ENCODE measurements at regions not wholly inside any gene's neighbourhood (a gene's known extent, or its start where the extent isn't known, plus 50 kb on each side); places are given as distances from the start of the nearest gene placed in this dataset.
"Not testable (repeated sequence)": the region's sequence is repeated elsewhere in the genome, so short reads cannot be mapped to it uniquely, and the experiment has no call there.

DNA sequence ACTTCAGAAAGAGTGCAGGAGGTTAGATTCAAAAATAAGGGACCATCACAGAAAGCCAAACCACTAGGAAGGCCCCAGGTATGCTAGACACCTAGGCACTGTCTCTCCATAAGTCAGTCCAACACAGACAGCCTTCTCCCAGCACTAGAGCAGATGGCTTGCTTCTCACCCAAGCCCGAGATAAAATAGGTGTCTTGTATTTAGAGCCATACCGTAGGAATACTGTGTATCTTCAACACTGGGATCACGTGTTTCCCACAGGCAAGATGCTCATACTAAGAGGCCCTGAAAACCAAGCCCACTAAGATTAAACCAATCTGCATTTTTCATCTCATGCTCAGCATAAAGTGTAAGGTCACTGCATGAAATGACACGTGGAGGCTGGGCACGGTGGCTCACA lies 223.3 kb upstream of the KAZN start:
- no peaks in the 10 kb centered on the region for H3K36me3 Mint-ChIP-seq (ENCODE audit: low read depth)
- CTCF ChIA-PET, result no interaction called here
- intact Hi-C loops (cut with micrococcal nuclease), result no loop called here
- no peaks in the 10 kb centered on the region for H3K4me1 Mint-ChIP-seq (ENCODE audit: low read depth)
- no peaks in the 10 kb centered on the region for H3K27me3 Mint-ChIP-seq (ENCODE audit: low read depth)
- H3K4me3 Mint-ChIP-seq, result no peak overlapping the region
- H3K9me3 Mint-ChIP-seq, result peaks cover 3% of the 10 kb centered on the region
- DNase-seq, result no peak
- H3K27ac Mint-ChIP-seq, result no peak overlapping the region

DNA sequence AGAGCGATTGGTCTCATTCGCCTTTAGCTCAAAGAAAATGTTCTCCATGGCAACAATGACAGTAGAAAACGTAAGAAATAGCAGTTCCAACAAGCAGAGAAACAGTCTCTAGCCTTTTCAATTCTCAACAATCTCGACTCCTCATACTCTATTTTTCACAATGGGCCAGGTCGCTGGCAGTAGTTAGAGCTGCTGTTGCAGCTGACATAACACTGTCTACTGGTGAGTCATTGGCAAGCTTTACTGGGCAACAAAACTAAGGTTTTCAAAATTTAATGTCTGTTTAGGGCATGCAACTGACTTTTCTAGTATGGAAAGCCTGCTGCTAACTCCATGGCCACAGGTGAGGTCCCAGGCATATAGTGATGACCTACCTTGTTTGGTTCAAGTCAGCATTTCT lies 221.1 kb upstream of the KAZN start:
- peaks cover 1% of the 10 kb centered on the region for H3K36me3 Mint-ChIP-seq (ENCODE audit: low read depth)
- H3K27ac Mint-ChIP-seq, result no peak overlapping the region
- H3K4me1 Mint-ChIP-seq (ENCODE audit: low read depth), result no peaks in the 10 kb centered on the region
- no peak for DNase-seq
- intact Hi-C loops (cut with micrococcal nuclease), result no loop called here
- CTCF ChIA-PET, result no interaction called here
- H3K4me3 Mint-ChIP-seq, result no peak overlapping the region
- H3K9me3 Mint-ChIP-seq, result peaks cover 20% of the 10 kb centered on the region
- no peaks in the 10 kb centered on the region for H3K27me3 Mint-ChIP-seq (ENCODE audit: low read depth)

DNA sequence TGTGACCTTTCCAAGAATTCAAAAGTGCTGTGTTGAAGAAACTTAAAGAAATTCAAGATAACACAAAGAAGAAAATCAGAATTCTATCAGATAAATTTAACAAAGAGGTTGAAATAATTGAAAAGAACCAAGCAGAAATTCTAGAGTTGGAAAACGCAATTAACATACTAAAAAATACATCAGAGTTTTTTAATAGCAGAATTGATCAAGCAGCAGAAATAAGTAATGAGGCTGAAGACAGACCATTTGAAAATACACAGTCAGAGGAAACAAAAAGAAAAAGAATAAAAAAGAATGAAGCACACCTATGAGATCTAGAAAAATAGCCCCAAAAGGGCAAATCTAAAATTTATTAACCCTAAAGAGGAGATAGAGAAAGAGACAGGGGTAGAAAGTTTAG lies 218.1 kb upstream of the KAZN start:
- H3K27ac Mint-ChIP-seq, result no peak overlapping the region
- peaks cover 22% of the 10 kb centered on the region for H3K9me3 Mint-ChIP-seq
- no peak for DNase-seq
- H3K36me3 Mint-ChIP-seq (ENCODE audit: low read depth), result peaks cover 1% of the 10 kb centered on the region
- H3K4me1 Mint-ChIP-seq (ENCODE audit: low read depth), result no peaks in the 10 kb centered on the region
- intact Hi-C loops (cut with micrococcal nuclease), result no loop called here
- H3K4me3 Mint-ChIP-seq, result no peak overlapping the region
- H3K27me3 Mint-ChIP-seq (ENCODE audit: low read depth), result no peaks in the 10 kb centered on the region
- CTCF ChIA-PET, result no interaction called here

DNA sequence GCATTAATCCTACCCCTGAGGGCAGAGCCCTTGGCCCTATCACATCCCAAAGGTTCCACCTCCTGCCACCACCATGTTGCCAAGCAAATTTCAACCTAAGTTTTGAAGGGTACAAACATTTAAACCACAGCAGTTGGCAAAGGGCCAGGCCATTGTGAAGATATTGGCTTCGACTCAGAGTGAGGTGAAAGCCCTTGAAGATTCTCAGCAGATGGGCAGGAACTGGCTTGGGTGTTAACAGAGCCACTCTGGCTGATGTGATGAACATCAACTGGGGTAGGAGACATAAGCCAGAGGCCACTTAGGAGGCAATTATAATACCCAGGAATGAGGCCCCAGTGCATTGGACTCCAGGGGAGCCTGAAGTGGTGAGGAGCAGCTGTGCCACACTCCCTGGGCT lies 207.7 kb upstream of the KAZN start:
- intact Hi-C loops (cut with micrococcal nuclease), result no loop called here
- Mint-ChIP-seq H3K9me3 (peaks cover 6% of the 10 kb centered on the region), H3K27ac (no peak overlapping the region), H3K36me3 (ENCODE audit: low read depth) (peaks cover 2% of the 10 kb centered on the region), H3K27me3 (ENCODE audit: low read depth) (peaks cover 14% of the 10 kb centered on the region), H3K4me3 (no peak overlapping the region), H3K4me1 (ENCODE audit: low read depth) (no peaks in the 10 kb centered on the region)
- no peak for DNase-seq
- CTCF ChIA-PET, result no interaction called here

DNA sequence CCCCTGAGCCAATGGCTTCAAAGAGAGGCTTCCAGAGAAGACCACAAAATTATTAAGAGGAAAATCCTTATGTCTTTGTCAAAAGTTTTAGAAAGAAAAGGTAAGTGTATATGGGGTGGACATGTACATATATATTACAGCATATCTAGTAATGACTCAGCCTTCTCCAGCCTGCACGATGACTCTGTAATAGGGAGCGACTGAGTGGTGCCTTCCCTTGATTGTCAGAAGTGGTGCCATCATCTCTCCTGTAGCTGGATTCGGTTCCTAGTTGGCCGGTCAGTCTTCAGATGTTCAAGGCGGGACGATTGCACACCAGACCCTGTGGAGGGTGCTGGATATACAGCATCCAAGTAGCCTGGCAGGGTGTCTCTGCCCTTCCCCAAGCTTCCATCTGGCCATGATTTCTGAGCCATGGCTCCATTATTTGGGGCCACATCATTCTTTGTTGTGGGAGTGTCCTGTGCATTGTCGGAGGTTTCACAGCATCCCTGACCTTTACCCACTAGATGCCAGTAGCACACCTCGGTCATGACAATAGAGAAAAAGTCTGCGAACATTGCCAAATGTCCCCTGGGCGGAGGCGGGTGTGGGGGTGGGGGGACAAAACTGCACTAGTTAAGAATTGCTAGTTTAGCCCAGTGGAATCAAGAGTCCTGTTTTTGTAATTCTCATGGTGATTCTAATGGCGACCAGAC lies 206.2 kb upstream of the KAZN start:
- H3K36me3 Mint-ChIP-seq (ENCODE audit: low read depth), result peaks cover 2% of the 10 kb centered on the region
- no peaks in the 10 kb centered on the region for H3K4me1 Mint-ChIP-seq (ENCODE audit: low read depth)
- peaks cover 14% of the 10 kb centered on the region for H3K27me3 Mint-ChIP-seq (ENCODE audit: low read depth)
- no peak for DNase-seq
- H3K4me3 Mint-ChIP-seq, result no peak overlapping the region
- intact Hi-C loops (cut with micrococcal nuclease), result no loop called here
- H3K27ac Mint-ChIP-seq, result no peak overlapping the region
- peaks cover 3% of the 10 kb centered on the region for H3K9me3 Mint-ChIP-seq
- CTCF ChIA-PET, result no interaction called here

DNA sequence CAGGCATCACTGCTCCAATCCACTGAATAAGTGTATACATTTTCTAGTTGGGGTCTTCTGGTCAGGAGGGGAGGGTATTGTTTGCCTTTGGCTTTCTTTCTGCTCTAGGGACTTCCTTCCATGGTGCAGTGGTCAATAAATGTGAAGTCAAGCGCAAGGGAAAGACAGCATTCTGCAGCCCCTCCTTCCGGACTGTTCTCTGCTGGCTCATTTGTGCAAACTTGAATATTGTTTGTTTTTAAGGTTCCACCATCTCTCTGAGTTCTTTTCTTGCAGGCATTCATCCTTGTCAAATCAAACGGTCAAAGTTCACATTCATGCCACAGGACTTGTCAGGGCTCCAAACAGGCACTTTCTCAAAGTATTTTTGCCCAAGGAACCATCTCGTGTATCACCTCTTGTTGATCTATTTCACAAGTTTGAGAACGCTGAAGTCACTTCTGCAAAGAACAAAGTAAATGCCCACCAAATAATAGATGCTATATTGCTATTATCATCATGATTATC lies 205.6 kb upstream of the KAZN start:
- no peak for DNase-seq
- H3K4me3 Mint-ChIP-seq, result no peak overlapping the region

DNA sequence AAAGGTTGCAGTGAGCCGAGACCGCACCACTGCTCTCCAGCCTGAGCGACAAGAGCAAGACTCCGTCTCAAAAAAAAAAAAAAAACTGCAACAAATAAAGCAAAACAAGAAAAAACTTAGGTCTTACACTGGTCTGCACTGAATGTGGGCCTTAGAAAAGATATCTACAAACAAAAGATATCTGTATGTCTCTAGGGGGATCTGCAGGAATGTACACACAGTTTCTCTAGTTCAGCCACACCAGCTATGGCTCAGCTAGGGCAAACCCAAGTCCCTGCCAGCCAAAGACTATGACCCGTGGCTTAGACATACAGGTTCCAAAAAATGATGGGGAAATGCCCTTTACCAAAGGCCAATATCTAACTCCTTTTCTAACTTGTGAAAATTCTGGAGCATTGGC lies 202.4 kb upstream of the KAZN start:
- Mint-ChIP-seq H3K27me3 (ENCODE audit: low read depth) (peaks cover 13% of the 10 kb centered on the region), H3K27ac (no peak overlapping the region), H3K36me3 (ENCODE audit: low read depth) (no peaks in the 10 kb centered on the region), H3K9me3 (no peaks in the 10 kb centered on the region), H3K4me1 (ENCODE audit: low read depth) (no peaks in the 10 kb centered on the region), H3K4me3 (no peak overlapping the region)
- CTCF ChIA-PET, result no interaction called here
- intact Hi-C loops (cut with micrococcal nuclease), result no loop called here
- no peak for DNase-seq

More for the DNA sequence above, 205.6 kb upstream of the KAZN start:
- no peaks in the 10 kb centered on the region for H3K4me1 Mint-ChIP-seq (ENCODE audit: low read depth)
- CTCF ChIA-PET, result no interaction called here
- peaks cover 2% of the 10 kb centered on the region for H3K36me3 Mint-ChIP-seq (ENCODE audit: low read depth)
- peaks cover 14% of the 10 kb centered on the region for H3K27me3 Mint-ChIP-seq (ENCODE audit: low read depth)
- no peak overlapping the region for H3K27ac Mint-ChIP-seq
- intact Hi-C loops (cut with micrococcal nuclease), result no loop called here
- H3K9me3 Mint-ChIP-seq, result peaks cover 3% of the 10 kb centered on the region

DNA sequence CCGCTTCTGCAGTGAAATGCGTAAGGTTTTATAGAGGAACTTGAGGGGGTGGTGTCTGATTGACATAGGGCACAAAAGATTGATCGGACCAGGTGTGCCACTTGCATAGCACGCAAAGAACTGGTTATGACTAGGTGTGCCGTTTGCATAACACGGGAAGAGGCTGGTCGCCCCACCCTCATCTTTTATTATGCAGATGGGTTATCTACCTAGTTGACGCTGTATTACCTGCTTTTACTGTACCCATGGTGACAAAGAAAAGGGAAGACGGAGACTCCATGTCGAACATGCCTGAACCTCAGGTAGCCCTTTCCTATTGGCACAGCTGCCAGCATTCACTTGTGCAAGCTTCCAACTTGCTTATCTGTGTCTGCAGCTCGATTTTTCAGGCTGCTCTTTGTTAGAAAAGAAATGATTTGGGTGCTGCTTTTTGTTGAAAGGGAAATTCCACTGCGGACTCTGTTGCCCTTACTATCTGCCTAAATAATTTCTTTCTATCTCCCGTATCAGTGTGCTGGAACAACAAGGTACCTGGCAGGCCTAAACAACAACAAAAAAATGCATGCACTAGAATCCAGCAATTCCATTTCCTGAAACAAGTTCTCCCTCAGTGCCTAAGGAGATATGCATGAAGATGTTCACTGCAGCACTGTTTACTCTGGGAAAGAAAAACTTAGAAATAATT lies 194.4 kb upstream of the KAZN start:
- no peaks in the 10 kb centered on the region for H3K4me1 Mint-ChIP-seq (ENCODE audit: low read depth)
- no peaks in the 10 kb centered on the region for H3K36me3 Mint-ChIP-seq (ENCODE audit: low read depth)
- CTCF ChIA-PET, result no interaction called here
- peaks cover 9% of the 10 kb centered on the region for H3K27me3 Mint-ChIP-seq (ENCODE audit: low read depth)
- no peak overlapping the region for H3K4me3 Mint-ChIP-seq
- no peak overlapping the region for H3K27ac Mint-ChIP-seq
- intact Hi-C loops (cut with micrococcal nuclease), result no loop called here
- DNase-seq, result no peak
- H3K9me3 Mint-ChIP-seq, result no peaks in the 10 kb centered on the region

DNA sequence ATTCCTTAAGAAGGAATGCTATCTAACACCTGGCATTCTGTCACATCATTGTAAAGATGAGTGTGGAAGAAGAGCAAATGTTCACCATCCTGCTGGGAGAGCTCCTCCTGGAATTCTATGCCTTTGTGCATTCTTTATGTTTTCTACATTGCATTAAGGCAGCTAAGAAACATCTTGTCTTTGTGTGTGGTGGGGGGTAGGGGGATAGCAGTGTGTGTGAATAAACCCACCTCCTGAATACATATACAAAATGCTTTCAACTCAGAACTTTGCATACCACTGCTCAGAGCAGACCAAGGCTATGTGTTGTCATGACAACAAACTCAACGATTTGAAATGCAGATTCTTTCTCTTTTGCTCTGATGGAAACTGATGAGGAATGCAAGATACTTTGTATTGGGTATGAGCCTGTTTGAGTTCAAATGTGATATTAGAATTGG lies 193.6 kb upstream of the KAZN start:
- no peaks in the 10 kb centered on the region for H3K4me1 Mint-ChIP-seq (ENCODE audit: low read depth)
- H3K36me3 Mint-ChIP-seq (ENCODE audit: low read depth), result no peaks in the 10 kb centered on the region
- CTCF ChIA-PET, result no interaction called here
- H3K27me3 Mint-ChIP-seq (ENCODE audit: low read depth), result peaks cover 8% of the 10 kb centered on the region
- H3K27ac Mint-ChIP-seq, result no peak overlapping the region
- intact Hi-C loops (cut with micrococcal nuclease), result no loop called here
- H3K4me3 Mint-ChIP-seq, result no peak overlapping the region
- no peaks in the 10 kb centered on the region for H3K9me3 Mint-ChIP-seq
- no peak for DNase-seq

DNA sequence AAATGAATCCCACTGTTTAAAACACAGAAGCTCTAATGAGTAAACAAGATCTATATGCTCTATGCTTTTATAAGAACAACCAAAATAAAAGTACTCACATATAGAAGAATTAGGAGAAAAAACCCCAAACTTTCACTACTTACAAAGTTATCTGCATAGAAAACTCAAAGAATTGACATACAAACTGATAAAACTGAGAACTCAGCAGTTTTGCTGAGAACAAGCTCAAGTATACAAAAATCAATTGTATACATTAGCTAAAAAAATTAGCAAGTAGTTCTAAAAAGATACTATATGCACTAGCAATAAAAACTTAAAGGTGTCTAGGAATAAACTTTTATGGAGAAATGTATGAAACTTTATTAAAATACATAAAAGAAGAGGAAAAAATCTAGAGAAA lies 186.2 kb upstream of the KAZN start:
- no peaks in the 10 kb centered on the region for H3K9me3 Mint-ChIP-seq
- peaks cover 2% of the 10 kb centered on the region for H3K27me3 Mint-ChIP-seq (ENCODE audit: low read depth)
- H3K27ac Mint-ChIP-seq, result no peak overlapping the region
- no peak for DNase-seq
- H3K36me3 Mint-ChIP-seq (ENCODE audit: low read depth), result no peaks in the 10 kb centered on the region
- no peaks in the 10 kb centered on the region for H3K4me1 Mint-ChIP-seq (ENCODE audit: low read depth)
- intact Hi-C loops (cut with micrococcal nuclease), result no loop called here
- no peak overlapping the region for H3K4me3 Mint-ChIP-seq
- CTCF ChIA-PET, result no interaction called here

DNA sequence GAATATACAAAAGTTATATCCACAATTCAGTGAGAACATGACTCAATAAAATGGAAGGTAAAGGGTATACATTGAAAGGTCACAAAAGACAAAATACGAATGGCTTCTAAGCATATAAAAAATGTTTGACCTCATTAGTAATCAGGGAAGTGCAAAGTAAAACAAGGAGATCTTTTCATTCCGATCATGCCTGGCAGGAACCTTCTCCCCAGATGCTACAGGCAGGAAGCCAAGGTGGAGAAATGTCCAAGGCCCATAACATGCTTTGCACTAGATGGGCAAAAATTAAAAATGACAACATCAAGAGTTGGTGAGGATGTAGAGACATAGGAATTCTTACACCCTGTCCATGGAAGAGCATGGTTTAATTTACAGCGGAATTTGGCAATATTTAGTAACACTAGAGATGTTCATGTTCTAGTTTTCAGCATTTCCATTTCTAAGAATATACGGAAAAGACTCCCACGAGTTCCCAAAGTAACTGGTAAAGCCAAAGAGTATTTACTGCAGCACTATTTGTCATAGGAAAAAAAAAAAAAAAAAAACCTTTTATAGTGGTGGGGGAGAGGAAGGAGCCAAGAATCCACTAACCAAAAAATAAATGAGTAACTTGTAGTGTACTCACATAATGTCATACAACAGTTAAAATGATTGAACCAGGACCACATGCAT lies 184.5 kb upstream of the KAZN start:
- H3K9me3 Mint-ChIP-seq, result no peaks in the 10 kb centered on the region
- no peak overlapping the region for H3K4me3 Mint-ChIP-seq
- H3K36me3 Mint-ChIP-seq (ENCODE audit: low read depth), result no peaks in the 10 kb centered on the region
- no peak overlapping the region for H3K27ac Mint-ChIP-seq
- no peaks in the 10 kb centered on the region for H3K4me1 Mint-ChIP-seq (ENCODE audit: low read depth)
- CTCF ChIA-PET, result no interaction called here
- no peaks in the 10 kb centered on the region for H3K27me3 Mint-ChIP-seq (ENCODE audit: low read depth)
- intact Hi-C loops (cut with micrococcal nuclease), result loop anchor here (2.0 kb wide), 1 partner anchor 319 kb away; no protein-coding TSS in a partner anchor
- DNase-seq, result no peak

DNA sequence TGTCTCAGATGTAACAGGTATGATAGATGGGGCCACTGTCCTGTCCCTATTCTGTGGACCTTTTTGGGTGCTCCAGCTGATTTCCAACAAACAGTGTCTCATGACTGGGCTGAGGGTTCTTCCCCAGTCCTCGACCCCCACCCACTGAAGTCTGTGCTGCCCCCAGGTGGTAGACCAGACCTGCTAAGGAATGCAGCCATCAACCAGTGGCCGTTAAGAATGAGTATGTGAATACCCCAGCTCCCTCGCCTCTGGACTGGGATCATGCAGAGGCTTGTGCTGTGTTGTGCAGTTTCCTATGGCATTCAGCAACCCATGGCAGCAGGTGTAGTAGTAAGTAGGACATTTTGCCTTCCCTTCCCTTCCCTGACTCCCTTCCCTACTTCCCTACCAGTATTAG lies 183.1 kb upstream of the KAZN start:
- H3K4me3 Mint-ChIP-seq, result no peak overlapping the region
- no peaks in the 10 kb centered on the region for H3K9me3 Mint-ChIP-seq
- H3K27me3 Mint-ChIP-seq (ENCODE audit: low read depth), result no peaks in the 10 kb centered on the region
- intact Hi-C loops (cut with micrococcal nuclease), result loop anchor here (2.0 kb wide), 1 partner anchor 321 kb away; no protein-coding TSS in a partner anchor
- DNase-seq, result peak; percentile 53
- no peaks in the 10 kb centered on the region for H3K4me1 Mint-ChIP-seq (ENCODE audit: low read depth)
- CTCF ChIA-PET, result no interaction called here
- H3K36me3 Mint-ChIP-seq (ENCODE audit: low read depth), result no peaks in the 10 kb centered on the region
- H3K27ac Mint-ChIP-seq, result no peak overlapping the region

DNA sequence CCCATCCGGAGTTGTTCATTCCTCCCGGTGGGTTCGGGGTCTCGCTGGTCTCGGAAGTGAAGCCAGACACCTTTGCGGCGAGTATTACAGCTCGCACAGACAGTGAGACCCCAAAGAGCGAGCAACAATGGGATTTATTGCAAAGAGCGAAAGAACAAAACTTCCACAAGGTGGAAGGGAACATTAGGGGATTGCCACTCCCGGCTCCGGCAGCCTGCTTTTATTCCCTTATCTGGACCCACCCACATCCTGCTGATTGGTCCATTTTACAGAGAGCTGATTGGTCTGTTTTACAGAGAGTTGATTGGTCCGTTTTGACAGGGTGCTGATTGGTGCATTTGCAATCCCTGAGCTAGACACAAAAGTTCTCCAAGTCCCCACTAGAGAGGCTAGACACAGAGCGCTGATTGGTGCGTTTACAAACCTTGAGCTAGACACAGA lies 178.7 kb upstream of the KAZN start:
- intact Hi-C loops (cut with micrococcal nuclease); H3K4me3 Mint-ChIP-seq; H3K9me3 Mint-ChIP-seq; H3K4me1 Mint-ChIP-seq (ENCODE audit: low read depth); CTCF ChIA-PET; DNase-seq; H3K36me3 Mint-ChIP-seq (ENCODE audit: low read depth); H3K27ac Mint-ChIP-seq; H3K27me3 Mint-ChIP-seq (ENCODE audit: low read depth): not testable (repeated sequence)

Measured in activated naive CD4-positive, alpha-beta T cell treated with anti-CD3 and anti-CD28 coated beads for 36 hours (primary cell).